T-helper 1 cell treated with Interleukin-12 subunit alpha and Interleukin-12 subunit beta and Interleukin-4 antibody, amounts not matched to agents 30 ng/mL and 1 ng/mL, for 36 hours (primary cell): ENCODE measurements at regions not wholly inside any gene's neighbourhood (a gene's known extent, or its start where the extent isn't known, plus 50 kb on each side); places are given as distances from the start of the nearest gene placed in this dataset.

Source experiments
- intact Hi-C: fragments of 100-400 bp; cut with micrococcal nuclease; formaldehyde crosslinking; loops from one replicate; pipeline ENCODE4 v1.15.1; 2024

GRCh38 chr15:81532001-81532400, 158.0 kb upstream of the TMC3 start:
- intact Hi-C loops: no loop called here

GRCh38 chr15:81531109-81531592, 157.1 kb upstream of the TMC3 start:
- intact Hi-C loops: no loop called here

- intact Hi-C loops: no loop called here
These were observed 156.3 kb upstream of the TMC3 start for GRCh38 chr15:81530271-81530691.

GRCh38 chr15:81529481-81529880, 155.5 kb upstream of the TMC3 start:
- intact Hi-C loops: no loop called here

GRCh38 chr15:81526029-81526428, 152.0 kb upstream of the TMC3 start:
- intact Hi-C loops: no loop called here

GRCh38 chr15:81524496-81524895, 150.5 kb upstream of the TMC3 start:
- intact Hi-C loops: no loop called here

- intact Hi-C loops: no loop called here
These were observed 149.9 kb upstream of the TMC3 start for GRCh38 chr15:81523867-81524266.

- intact Hi-C loops: no loop called here
These were observed 146.5 kb upstream of the TMC3 start for GRCh38 chr15:81520480-81520879.

GRCh38 chr15:81516461-81516860, 142.4 kb upstream of the TMC3 start:
- intact Hi-C loops: no loop called here

GRCh38 chr15:81516012-81516411, 142.0 kb upstream of the TMC3 start:
- intact Hi-C loops: no loop called here

GRCh38 chr15:81514725-81515124, 140.7 kb upstream of the TMC3 start:
- intact Hi-C loops: no loop called here

GRCh38 chr15:81511138-81511537, 137.1 kb upstream of the TMC3 start:
- intact Hi-C loops: no loop called here

GRCh38 chr15:81507831-81508230, 133.8 kb upstream of the TMC3 start:
- intact Hi-C loops: no loop called here

- intact Hi-C loops: no loop called here
These were observed 132.9 kb upstream of the TMC3 start for GRCh38 chr15:81506936-81507335.

- intact Hi-C loops: no loop called here
These were observed 132.1 kb upstream of the TMC3 start for GRCh38 chr15:81506071-81506470.

GRCh38 chr15:81504170-81504905, 130.3 kb upstream of the TMC3 start:
- intact Hi-C loops: no loop called here

GRCh38 chr15:81502439-81502838, 128.4 kb upstream of the TMC3 start:
- intact Hi-C loops: no loop called here

- intact Hi-C loops: no loop called here
These were observed 126.1 kb upstream of the TMC3 start for GRCh38 chr15:81500081-81500480.

- intact Hi-C loops: no loop called here
These were observed 124.3 kb upstream of the TMC3 start for GRCh38 chr15:81498294-81498693.

GRCh38 chr15:81497238-81497637, 123.2 kb upstream of the TMC3 start:
- intact Hi-C loops: no loop called here

- intact Hi-C loops: no loop called here
These were observed 121.9 kb upstream of the TMC3 start for GRCh38 chr15:81495780-81496467.

GRCh38 chr15:81492969-81493645, 119.1 kb upstream of the TMC3 start:
- intact Hi-C loops: no loop called here
